ENCODE measurements at regions not wholly inside any gene's neighbourhood (a gene's known extent, or its start where the extent isn't known, plus 50 kb on each side); places are given as distances from the start of the nearest gene placed in this dataset.

DNA sequence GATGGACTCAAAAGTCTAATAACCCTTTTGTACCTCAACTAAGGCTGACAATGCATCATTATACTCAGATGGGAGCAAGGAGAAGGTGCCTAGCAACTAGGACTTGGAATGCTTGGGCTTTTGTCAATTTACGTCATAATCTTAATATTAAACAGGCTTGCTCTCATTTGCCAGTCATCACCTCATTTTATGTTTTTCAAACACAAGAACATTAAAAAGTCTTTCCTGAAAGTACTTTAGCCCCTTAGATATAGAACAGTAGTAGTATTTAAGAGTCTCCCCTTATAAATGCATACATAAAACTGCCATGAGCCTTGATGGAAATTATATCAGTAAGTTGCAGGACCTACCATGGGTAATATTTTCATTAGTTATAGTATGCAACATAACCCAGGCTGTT is 150.7 kb upstream of the INTU start:
- TF ChIP-seq, protein P1, sequence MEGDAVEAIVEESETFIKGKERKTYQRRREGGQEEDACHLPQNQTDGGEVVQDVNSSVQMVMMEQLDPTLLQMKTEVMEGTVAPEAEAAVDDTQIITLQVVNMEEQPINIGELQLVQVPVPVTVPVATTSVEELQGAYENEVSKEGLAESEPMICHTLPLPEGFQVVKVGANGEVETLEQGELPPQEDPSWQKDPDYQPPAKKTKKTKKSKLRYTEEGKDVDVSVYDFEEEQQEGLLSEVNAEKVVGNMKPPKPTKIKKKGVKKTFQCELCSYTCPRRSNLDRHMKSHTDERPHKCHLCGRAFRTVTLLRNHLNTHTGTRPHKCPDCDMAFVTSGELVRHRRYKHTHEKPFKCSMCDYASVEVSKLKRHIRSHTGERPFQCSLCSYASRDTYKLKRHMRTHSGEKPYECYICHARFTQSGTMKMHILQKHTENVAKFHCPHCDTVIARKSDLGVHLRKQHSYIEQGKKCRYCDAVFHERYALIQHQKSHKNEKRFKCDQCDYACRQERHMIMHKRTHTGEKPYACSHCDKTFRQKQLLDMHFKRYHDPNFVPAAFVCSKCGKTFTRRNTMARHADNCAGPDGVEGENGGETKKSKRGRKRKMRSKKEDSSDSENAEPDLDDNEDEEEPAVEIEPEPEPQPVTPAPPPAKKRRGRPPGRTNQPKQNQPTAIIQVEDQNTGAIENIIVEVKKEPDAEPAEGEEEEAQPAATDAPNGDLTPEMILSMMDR (IDR thresholded peaks at IDR 0.05; ENCODE audit: insufficient read depth, low read depth, low read length) = no peak
- no peak for TF ChIP-seq EZH2 (IDR thresholded peaks at IDR 0.05; ENCODE audit: insufficient read depth, low read length)
